ENCODE measurements at regions not wholly inside any gene's neighbourhood (a gene's known extent, or its start where the extent isn't known, plus 50 kb on each side); places are given as distances from the start of the nearest gene placed in this dataset.
"Not testable (repeated sequence)": the region's sequence is repeated elsewhere in the genome, so short reads cannot be mapped to it uniquely, and the experiment has no call there.

DNA sequence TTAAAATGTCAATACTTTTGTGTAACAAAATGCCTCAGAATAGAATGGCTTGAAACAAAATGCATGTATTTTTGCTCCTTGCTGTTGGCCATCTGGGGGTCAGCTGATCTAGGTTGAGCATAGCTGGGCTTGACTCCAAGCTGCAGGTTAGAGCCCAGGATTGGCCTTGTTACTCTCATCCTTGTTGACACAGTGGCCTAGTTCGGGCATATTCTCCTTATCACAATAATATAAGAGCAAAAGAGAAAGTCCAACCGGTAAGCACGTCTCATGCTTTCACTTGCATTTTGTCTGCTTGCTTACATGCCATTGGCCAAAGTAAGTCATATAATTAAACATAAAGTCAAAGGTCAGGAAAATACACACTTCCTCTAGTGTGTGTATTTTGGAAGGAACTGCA lies 456.2 kb downstream of the KCNT2 start:
- Histone ChIP-seq H3K79me2 (no peaks in the 10 kb centered on the region), H3K4me2 (no peak overlapping the region), H3K4me1 (ENCODE audit: insufficient read depth) (no peaks in the 10 kb centered on the region), H3K27me3 (no peaks in the 10 kb centered on the region), H3K9me2 (replicated peaks; ENCODE audit: insufficient read depth) (no peaks in the 10 kb centered on the region), H3K4me3 (no peak overlapping the region), H3K27ac (no peak overlapping the region), H4K20me1 (ENCODE audit: insufficient read depth, poor library complexity, severe bottlenecking) (no peaks in the 10 kb centered on the region), H2AFZ (no peak overlapping the region), H3K36me3 (replicated peaks; ENCODE audit: insufficient read depth, low read depth) (no peaks in the 10 kb centered on the region), H3K9me3 (ENCODE audit: low read depth) (no peaks in the 10 kb centered on the region)
- TF ChIP-seq, protein P1, sequence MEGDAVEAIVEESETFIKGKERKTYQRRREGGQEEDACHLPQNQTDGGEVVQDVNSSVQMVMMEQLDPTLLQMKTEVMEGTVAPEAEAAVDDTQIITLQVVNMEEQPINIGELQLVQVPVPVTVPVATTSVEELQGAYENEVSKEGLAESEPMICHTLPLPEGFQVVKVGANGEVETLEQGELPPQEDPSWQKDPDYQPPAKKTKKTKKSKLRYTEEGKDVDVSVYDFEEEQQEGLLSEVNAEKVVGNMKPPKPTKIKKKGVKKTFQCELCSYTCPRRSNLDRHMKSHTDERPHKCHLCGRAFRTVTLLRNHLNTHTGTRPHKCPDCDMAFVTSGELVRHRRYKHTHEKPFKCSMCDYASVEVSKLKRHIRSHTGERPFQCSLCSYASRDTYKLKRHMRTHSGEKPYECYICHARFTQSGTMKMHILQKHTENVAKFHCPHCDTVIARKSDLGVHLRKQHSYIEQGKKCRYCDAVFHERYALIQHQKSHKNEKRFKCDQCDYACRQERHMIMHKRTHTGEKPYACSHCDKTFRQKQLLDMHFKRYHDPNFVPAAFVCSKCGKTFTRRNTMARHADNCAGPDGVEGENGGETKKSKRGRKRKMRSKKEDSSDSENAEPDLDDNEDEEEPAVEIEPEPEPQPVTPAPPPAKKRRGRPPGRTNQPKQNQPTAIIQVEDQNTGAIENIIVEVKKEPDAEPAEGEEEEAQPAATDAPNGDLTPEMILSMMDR (IDR thresholded peaks at IDR 0.05; ENCODE audit: poor library complexity) = no peak
- TF ChIP-seq EZH2 (IDR thresholded peaks at IDR 0.05; ENCODE audit: borderline replicate concordance) (no peak), EZH2phosphoT487 (IDR thresholded peaks at IDR 0.05; ENCODE audit: low read depth, severe bottlenecking, unreplicated experiment) (no peak)
- WGBS (ENCODE audit: low lambda C conversion rate, missing lambda C conversion rate) = 54% methylated on average over 3 of the region's 3 CpGs
- DNase-seq (ENCODE audit: low spot score) = peak; percentile 6

DNA sequence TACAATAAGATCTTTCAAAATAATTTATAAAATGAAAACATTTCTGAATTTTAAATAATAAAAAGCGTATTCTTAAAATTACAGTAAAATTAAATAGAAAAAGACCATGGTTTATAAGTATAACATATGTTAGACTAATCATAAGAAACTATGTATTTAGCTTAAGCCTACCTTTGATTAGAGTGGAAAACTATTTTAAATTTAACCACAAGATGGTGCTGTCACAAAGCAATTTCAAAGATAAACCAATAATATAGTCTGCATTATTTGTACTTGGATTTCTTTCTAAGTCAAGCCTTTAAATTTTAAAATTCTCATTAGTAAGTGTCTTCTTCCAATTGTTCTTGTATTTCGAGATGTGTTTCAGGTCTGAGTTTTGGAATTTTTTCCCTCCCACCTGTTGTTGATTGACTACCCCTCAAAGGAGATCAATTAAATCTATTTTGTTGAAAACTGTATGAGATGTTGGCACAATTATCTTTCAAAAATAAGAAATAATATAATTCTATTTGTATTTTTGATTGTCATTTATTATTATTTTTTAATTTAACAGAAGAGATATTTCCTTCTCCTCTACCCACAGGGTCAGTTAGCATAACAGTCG lies 459.8 kb downstream of the KCNT2 start:
- Histone ChIP-seq H3K27me3 (no peaks in the 10 kb centered on the region), H3K4me2 (no peak overlapping the region), H3K27ac (no peak overlapping the region), H2AFZ (no peak overlapping the region), H4K20me1 (ENCODE audit: insufficient read depth, poor library complexity, severe bottlenecking) (no peaks in the 10 kb centered on the region), H3K79me2 (no peaks in the 10 kb centered on the region), H3K9me2 (replicated peaks; ENCODE audit: insufficient read depth) (no peaks in the 10 kb centered on the region), H3K9me3 (ENCODE audit: low read depth) (no peaks in the 10 kb centered on the region), H3K4me3 (no peak overlapping the region), H3K4me1 (ENCODE audit: insufficient read depth) (no peaks in the 10 kb centered on the region), H3K36me3 (replicated peaks; ENCODE audit: insufficient read depth, low read depth) (no peaks in the 10 kb centered on the region)
- TF ChIP-seq EZH2phosphoT487 (IDR thresholded peaks at IDR 0.05; ENCODE audit: low read depth, severe bottlenecking, unreplicated experiment) (no peak), EZH2 (IDR thresholded peaks at IDR 0.05; ENCODE audit: borderline replicate concordance) (no peak)
- TF ChIP-seq, protein P1 (IDR thresholded peaks at IDR 0.05; ENCODE audit: poor library complexity) = peak; percentile 72
- WGBS (ENCODE audit: low lambda C conversion rate, missing lambda C conversion rate) = 44% methylated on average over 3 of the region's 3 CpGs
- DNase-seq (ENCODE audit: low spot score) = peak; percentile 22

DNA sequence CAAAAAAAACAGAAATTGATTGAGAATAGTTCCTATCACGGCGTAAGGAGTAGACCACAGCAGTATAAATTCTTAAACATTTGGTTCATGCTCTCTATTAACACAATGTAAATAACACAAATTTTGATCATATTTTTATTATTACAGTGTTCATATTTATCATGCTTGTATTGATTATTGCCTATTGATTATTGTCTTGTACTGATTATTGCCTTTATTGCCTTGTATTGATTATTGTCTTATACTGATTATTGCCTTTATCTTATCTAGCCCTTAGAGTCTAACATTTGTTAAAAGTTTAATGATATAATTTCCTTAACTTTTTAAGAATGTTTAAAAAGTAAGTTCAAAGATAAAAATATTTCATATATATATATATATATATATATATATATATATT lies 460.7 kb downstream of the KCNT2 start:
- WGBS (ENCODE audit: low lambda C conversion rate, missing lambda C conversion rate) = 97% methylated on average over 2 of the region's 2 CpGs
- Histone ChIP-seq H3K79me2 (no peaks in the 10 kb centered on the region), H3K9me3 (ENCODE audit: low read depth) (no peaks in the 10 kb centered on the region), H4K20me1 (ENCODE audit: insufficient read depth, poor library complexity, severe bottlenecking) (no peaks in the 10 kb centered on the region), H3K9me2 (replicated peaks; ENCODE audit: insufficient read depth) (no peaks in the 10 kb centered on the region), H2AFZ (no peak overlapping the region), H3K4me3 (no peak overlapping the region), H3K4me2 (no peak overlapping the region), H3K4me1 (ENCODE audit: insufficient read depth) (no peaks in the 10 kb centered on the region), H3K27me3 (no peaks in the 10 kb centered on the region), H3K36me3 (replicated peaks; ENCODE audit: insufficient read depth, low read depth) (no peaks in the 10 kb centered on the region), H3K27ac (no peak overlapping the region)
- no peak for TF ChIP-seq EZH2phosphoT487 (IDR thresholded peaks at IDR 0.05; ENCODE audit: low read depth, severe bottlenecking, unreplicated experiment)
- no peak for TF ChIP-seq EZH2 (IDR thresholded peaks at IDR 0.05; ENCODE audit: borderline replicate concordance)
- TF ChIP-seq, protein P1 (IDR thresholded peaks at IDR 0.05; ENCODE audit: poor library complexity) = no peak
- DNase-seq (ENCODE audit: low spot score) = no peak

DNA sequence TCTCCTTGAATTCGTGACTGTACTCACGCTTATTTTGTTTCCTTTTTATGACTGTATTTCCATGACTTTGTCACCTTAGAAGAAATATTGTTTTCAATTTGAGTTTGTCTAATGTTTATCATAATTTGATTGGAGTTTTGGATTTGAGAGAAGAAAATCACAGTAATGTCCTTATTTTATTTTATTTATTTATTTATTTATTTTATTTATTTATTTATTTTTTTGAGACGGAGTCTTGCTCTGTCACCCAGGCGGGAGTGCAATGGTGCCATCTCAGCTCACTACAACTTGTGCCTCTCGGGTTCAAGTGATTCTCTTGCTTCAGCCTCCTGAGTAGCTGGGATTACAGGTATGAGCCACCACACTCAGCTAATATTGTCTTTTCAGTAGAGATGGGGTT lies 463.1 kb downstream of the KCNT2 start:
- not testable (repeated sequence) for H3K4me1 ChIP-seq (ENCODE audit: insufficient read depth); H3K4me3 ChIP-seq; H2AFZ ChIP-seq; H3K9me2 ChIP-seq (replicated peaks; ENCODE audit: insufficient read depth); H3K36me3 ChIP-seq (replicated peaks; ENCODE audit: insufficient read depth, low read depth); H3K79me2 ChIP-seq; H3K27ac ChIP-seq; H4K20me1 ChIP-seq (ENCODE audit: insufficient read depth, poor library complexity, severe bottlenecking); H3K9me3 ChIP-seq (ENCODE audit: low read depth); H3K4me2 ChIP-seq; H3K27me3 ChIP-seq; DNase-seq (ENCODE audit: low spot score)
- WGBS (ENCODE audit: low lambda C conversion rate, missing lambda C conversion rate) = 99% methylated on average over 5 of the region's 5 CpGs
